GM19351 (cell line): ENCODE measurements at regions not wholly inside any gene's neighbourhood (a gene's known extent, or its start where the extent isn't known, plus 50 kb on each side); places are given as distances from the start of the nearest gene placed in this dataset.

Experiments used
- ATAC-seq: cut with Tn5 transposase; IDR thresholded peaks from one replicate; pipeline ENCODE4 v1.9.1; 2021; ENCODE audit warnings: mild to moderate bottlenecking, moderate library complexity; ENCODE audit not compliant: unreplicated experiment

DNA sequence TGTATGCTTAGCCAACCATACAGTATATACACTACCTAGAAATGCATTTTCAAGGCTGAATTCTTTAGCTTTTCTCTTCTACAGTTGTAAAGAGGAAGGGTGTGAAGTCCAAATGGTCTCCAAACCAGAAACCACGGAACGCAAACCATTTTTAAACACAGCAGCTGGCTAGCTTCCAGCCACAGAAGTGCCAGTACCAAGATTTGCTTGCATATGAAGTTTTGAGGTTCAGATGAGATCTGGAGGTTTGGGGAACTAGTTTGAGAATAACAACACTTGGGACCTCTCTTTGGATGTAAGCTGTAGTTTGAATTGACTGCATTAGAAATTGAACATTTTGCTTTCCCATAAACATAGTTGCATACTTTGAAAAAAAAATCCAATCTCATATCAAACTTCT, 1243.5 kb downstream of the EFNB2 start:
- ATAC-seq, result no peak

- no peak for ATAC-seq
Observed at GRCh38 chr13:105290596-105290995, 1244.9 kb downstream of the EFNB2 start.

- ATAC-seq, result no peak
Observed at GRCh38 chr13:105285526-105285925, 1249.9 kb downstream of the EFNB2 start.

- ATAC-seq, result no peak
Observed at GRCh38 chr13:105282406-105283285, 1252.8 kb downstream of the EFNB2 start.

- ATAC-seq, result no peak
Observed at GRCh38 chr13:105278943-105279381, 1256.5 kb downstream of the EFNB2 start.

DNA sequence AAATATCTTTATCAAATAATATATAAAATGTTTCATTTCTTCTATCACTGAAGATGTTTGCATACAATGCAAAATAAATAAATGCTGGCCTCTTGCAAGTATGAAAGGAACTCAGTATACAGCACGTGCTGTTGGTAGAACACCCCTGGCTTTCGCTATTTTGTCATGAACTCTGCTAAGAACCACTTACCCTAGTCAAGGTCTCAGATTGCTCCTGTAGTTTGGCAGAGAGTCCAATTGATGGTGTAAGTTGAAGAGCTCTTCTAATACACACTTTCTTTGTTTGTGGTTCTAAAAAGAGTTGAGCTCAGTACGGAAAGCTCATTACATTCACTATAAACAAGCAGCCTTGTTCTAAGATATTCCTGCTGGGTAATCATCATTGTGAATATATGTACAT, 1258.9 kb downstream of the EFNB2 start:
- ATAC-seq, result no peak

- ATAC-seq, result no peak
Observed at GRCh38 chr13:105273665-105274222, 1261.7 kb downstream of the EFNB2 start.

DNA sequence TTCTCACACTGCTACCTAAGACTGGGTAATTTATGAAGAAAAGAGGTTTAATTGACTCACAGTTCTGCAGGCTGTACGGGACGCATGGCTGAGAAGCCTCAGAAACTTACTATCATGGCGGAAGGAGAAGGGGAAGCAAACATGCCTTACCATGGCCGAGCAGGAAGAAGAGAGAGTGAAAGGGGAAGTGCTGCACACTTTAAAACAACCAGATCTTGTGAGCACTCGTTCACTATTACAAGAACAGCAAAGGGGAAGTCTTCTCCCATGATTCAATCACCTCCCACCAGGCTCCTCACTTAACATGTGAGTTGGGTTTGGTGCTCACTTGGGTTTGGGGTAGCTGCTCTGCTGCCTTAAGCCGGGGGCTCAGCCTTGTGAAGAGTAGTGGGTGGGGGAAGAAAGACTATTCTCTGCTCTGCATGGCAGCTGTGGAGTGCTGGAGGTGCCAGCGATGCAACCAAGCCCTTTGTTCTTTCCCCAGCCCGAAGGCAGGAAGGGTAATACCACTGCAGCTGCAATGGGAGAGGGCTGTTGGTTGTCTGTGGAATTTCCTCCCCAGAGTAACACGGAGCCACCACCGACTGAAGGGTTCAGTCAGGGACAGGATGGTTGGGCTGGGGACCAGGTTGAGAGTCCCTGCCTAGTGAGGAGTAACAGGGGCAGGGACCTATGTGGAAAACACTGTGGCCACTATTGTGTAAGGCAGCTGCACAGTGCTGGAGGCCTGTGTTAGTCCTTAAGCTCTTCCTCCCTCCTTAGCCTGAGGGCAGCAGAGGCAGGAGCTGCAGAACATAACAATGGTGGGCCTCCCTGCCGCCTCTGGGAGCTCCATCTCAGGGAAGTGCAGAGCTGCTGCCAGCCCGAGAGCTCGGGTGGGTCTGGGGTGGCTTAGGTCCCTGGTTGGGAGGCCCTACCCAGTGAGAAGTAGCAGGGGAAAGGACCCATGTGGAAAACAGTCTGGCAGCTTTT, 1262.5 kb downstream of the EFNB2 start:
- no peak for ATAC-seq

GRCh38 chr13:105266615-105267014, 1268.8 kb downstream of the EFNB2 start:
- no peak for ATAC-seq

- ATAC-seq, result no peak
Observed at GRCh38 chr13:105262579-105262978, 1272.9 kb downstream of the EFNB2 start.

DNA sequence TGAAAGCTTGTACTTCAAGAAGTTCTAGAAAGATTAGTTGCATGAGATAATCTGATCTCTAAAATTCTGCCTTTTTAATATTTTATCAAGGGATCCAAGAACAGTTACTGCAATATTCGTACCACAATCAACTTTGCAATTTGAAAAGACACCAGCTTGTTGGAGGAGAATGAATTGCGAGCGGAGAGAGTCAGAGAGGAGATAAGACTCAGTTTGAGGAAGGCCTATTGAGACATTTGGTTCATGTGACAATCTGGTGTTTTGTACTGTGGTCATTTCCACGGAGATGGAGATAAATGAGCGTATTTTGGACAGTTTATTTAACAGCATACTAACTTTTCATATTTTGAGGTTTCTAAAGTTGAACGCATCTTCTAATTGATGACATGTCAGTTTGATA, 1276.0 kb downstream of the EFNB2 start:
- ATAC-seq, result no peak

- ATAC-seq, result no peak
Observed at GRCh38 chr13:105255472-105255871, 1280.0 kb downstream of the EFNB2 start.

DNA sequence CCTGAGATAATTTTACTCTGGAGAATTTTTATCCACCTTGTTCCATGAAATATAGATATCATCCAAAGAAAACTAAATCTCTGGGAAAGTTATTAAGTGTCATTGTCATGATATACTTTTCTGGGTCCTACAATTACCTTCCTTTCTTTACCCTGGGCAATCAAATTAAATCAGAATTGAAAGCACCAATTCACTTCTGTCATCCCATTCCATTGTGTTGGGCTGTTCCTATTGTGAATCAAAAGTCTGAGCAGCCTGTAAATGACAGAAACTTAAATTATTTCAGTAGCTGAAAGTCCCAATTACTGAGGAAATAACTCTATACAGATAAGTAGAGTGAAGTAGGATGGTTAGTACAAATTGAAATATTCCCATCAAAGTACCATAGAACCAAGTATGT, 1284.2 kb downstream of the EFNB2 start:
- no peak for ATAC-seq

- no peak for ATAC-seq
Observed at GRCh38 chr13:105247830-105248229, 1287.6 kb downstream of the EFNB2 start.

DNA sequence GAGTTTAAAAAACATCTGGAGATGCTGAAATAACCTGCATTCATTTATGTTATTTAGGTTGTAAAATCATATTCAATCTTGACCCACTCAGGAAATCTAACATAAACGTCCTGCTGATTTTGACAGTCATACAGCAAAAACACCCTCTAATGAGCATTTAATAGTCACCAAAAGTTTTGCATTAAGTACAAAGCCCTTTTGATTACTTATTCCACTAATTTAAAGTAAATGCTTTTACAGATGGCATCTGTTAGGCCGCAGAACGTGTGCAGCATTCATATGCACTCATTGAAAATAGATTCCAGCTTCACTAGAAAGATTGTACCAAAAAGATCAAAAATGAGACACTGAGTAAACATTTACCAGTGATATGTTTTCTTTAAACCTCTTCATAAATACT, 1295.1 kb downstream of the EFNB2 start:
- ATAC-seq, result no peak

DNA sequence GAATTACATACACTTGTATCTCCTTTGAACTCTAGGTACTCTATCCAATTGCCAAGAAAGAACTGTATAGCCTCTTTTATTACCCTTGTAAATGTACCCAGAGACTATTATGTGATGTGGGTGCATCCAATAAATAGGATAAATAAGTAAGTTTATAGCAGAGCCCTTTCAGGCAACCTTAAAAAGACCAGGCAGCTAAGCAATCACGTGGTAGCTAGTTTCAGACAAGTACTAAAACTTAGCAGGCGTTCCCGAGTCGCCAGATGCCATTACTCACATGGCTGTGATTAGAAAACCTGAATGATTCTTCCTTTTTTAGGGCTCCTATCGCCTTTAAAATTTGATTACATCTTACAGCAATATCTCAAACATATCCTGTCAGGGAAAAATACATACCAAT, 1303.0 kb downstream of the EFNB2 start:
- no peak for ATAC-seq

DNA sequence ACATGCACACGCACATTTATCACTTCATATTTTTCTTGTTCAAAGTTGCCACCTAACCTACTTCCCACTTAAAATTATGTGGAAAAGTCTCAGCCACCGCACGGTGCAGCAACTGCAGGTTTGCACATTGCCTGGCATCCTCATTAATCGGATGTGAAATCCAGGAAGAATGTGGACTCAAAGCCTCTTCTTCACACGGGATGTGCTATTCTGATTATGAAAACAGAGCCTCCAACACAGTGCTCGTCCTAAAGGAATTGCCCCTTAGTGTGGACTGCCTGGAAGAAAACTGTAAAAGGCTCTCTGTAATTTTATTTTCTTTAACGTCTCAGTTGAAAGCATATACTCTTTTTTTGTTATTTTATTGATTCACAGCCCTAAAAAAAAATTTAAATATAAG, 1303.5 kb downstream of the EFNB2 start:
- no peak for ATAC-seq

DNA sequence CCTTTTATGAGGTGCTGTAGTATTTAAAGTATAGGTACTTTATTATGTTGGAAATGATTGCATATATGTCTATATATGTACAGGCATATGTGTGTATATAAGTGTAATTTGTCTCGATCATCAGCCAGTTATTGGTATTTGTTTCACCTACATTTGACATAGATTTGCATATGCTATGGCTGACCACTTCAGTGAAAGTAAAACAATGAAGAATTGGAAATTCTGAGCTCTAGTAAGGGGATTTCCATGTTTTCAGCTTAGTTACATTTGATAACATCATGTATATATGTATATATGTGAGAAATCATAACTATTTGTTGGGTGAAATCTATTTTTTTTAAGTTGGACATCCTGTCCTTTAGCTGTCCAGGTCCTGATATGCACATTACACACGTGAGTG, 1303.9 kb downstream of the EFNB2 start:
- no peak for ATAC-seq

GRCh38 chr13:105220881-105221280, 1314.6 kb downstream of the EFNB2 start:
- no peak for ATAC-seq

GRCh38 chr13:105220063-105220462, 1315.4 kb downstream of the EFNB2 start:
- no peak for ATAC-seq

- no peak for ATAC-seq
Observed at GRCh38 chr13:105219651-105220050, 1315.8 kb downstream of the EFNB2 start.
